A673 (cell line): ENCODE measurements at regions not wholly inside any gene's neighbourhood (a gene's known extent, or its start where the extent isn't known, plus 50 kb on each side); places are given as distances from the start of the nearest gene placed in this dataset.

ENCODE experiments used
- BruUV-seq: library from RNA; stranded (reverse); fragments of 400-500 nt; replicated peaks from 2 replicates; lab custom pipeline; 2021; lab: Mats Ljungman, UMichigan
- CTCF ChIA-PET: fragments of 300-600 bp; sonication (Branson Sonifier 250); formaldehyde crosslinking; loops from one replicate; lab custom pipeline; 2022; ENCODE audit warnings: antibody characterized with exemption; lab: Charles Lee
- POLR2A ChIA-PET: fragments of 300-600 bp; sonication (Branson Sonifier 250); formaldehyde crosslinking; loops from one replicate; lab custom pipeline; 2022; ENCODE audit warnings: antibody characterized with exemption; ENCODE audit not compliant: low non-redundant PET; lab: Charles Lee
- DNase-seq: peaks from one replicate; pipeline ENCODE4 v3.0.0-alpha.2; 2015; ENCODE audit warnings: low spot score
- H3K27ac ChIP-seq: fragments of 200-600 bp; sonication (generic); 2 replicates; pipeline ENCODE4 v1.5.1; 2016; ENCODE audit warnings: mixed run types, low read depth, mild to moderate bottlenecking, mixed read lengths, antibody characterized with exemption, low read length; ENCODE audit not compliant: poor library complexity, severe bottlenecking
- H3K27me3 ChIP-seq: fragments of 200-600 bp; sonication (generic); replicated peaks from 2 replicates; pipeline ENCODE4 v1.6.1; 2017; ENCODE audit warnings: mixed run types, low read depth, mild to moderate bottlenecking, mixed read lengths, antibody characterized with exemption, low read length; ENCODE audit not compliant: insufficient read depth, poor library complexity
- H3K36me3 ChIP-seq: fragments of 200-600 bp; sonication (generic); 2 replicates; pipeline ENCODE4 v1.6.1; 2016; ENCODE audit warnings: mixed run types, mild to moderate bottlenecking, mixed read lengths, antibody characterized with exemption, low read length; ENCODE audit not compliant: insufficient read depth, poor library complexity, severe bottlenecking
- H3K4me1 ChIP-seq: fragments of 200-600 bp; sonication (generic); 2 replicates; pipeline ENCODE4 v1.6.1; 2017; ENCODE audit warnings: mixed run types, mild to moderate bottlenecking, mixed read lengths, antibody characterized with exemption, low read length; ENCODE audit not compliant: insufficient read depth, poor library complexity, severe bottlenecking
- H3K4me3 ChIP-seq: fragments of 200-600 bp; sonication (generic); 2 replicates; pipeline ENCODE4 v1.5.1; 2016; ENCODE audit warnings: low read depth, mixed run types, mild to moderate bottlenecking, mixed read lengths, low read length; ENCODE audit not compliant: poor library complexity, severe bottlenecking
- H3K9me3 ChIP-seq: fragments of 200-600 bp; sonication (generic); 2 replicates; pipeline ENCODE4 v1.6.1; 2016; ENCODE audit warnings: mixed run types, low read depth, mild to moderate bottlenecking, mixed read lengths, antibody characterized with exemption, low read length; ENCODE audit not compliant: poor library complexity, severe bottlenecking
- EZH2 ChIP-seq: fragments of 200-600 bp; sonication (generic); IDR thresholded peaks from 2 replicates; pipeline ENCODE4 v1.6.1; 2017; ENCODE audit warnings: borderline replicate concordance, low read depth, mild to moderate bottlenecking, mixed read lengths, antibody characterized with exemption, low read length; ENCODE audit not compliant: poor library complexity, severe bottlenecking
- intact Hi-C: fragments of 100-400 bp; cut with micrococcal nuclease; formaldehyde crosslinking; loops from one replicate; pipeline ENCODE4 v1.10.0; 2022; ENCODE audit not compliant: unreplicated experiment
- TF ChIP-seq, protein P1 (sequence below): fragments of 300-800, 200-600 bp; sonication (generic); conservative IDR thresholded peaks from 2 replicates; pipeline ENCODE4 v1.5.1; 2017; ENCODE audit warnings: low read depth, mild to moderate bottlenecking, antibody characterized with exemption, low read length, moderate library complexity, mixed read lengths

- Histone ChIP-seq H3K4me1 (no peaks in the 10 kb centered on the region), H3K9me3 (no peaks in the 10 kb centered on the region), H3K27ac (no peak overlapping the region), H3K4me3 (no peak overlapping the region), H3K36me3 (no peaks in the 10 kb centered on the region), H3K27me3 (no peaks in the 10 kb centered on the region)
- ChIA-PET CTCF (no interaction called here), POLR2A (no interaction called here)
- TF ChIP-seq EZH2 = no peak
- TF ChIP-seq, protein P1, sequence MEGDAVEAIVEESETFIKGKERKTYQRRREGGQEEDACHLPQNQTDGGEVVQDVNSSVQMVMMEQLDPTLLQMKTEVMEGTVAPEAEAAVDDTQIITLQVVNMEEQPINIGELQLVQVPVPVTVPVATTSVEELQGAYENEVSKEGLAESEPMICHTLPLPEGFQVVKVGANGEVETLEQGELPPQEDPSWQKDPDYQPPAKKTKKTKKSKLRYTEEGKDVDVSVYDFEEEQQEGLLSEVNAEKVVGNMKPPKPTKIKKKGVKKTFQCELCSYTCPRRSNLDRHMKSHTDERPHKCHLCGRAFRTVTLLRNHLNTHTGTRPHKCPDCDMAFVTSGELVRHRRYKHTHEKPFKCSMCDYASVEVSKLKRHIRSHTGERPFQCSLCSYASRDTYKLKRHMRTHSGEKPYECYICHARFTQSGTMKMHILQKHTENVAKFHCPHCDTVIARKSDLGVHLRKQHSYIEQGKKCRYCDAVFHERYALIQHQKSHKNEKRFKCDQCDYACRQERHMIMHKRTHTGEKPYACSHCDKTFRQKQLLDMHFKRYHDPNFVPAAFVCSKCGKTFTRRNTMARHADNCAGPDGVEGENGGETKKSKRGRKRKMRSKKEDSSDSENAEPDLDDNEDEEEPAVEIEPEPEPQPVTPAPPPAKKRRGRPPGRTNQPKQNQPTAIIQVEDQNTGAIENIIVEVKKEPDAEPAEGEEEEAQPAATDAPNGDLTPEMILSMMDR = no peak
- DNase-seq = no peak
- BruUV-seq = no TSS peak
- intact Hi-C loops = no loop called here
Measured at GRCh38 chr5:89712134-89712700, 697.3 kb downstream of the CETN3 start.

DNA sequence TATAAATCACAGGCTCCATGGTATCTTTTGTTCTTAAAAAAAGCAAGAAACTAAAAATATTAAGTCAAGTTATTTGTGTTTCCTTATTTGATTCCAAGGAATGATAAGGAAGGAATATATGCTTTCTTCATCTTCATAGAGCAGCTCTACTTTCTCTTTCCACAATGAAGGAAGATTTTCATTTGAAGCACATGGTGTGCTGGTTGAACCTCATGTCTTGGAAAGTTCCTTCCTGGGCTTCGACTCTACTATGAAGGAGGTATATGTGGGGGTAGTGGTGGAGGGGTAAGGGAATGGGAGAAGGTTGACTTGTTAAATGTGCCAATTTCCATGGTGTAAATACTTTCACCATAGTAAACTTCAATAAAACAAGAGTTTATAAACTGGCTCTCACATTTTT lies 698.0 kb downstream of the CETN3 start:
- intact Hi-C loops = no loop called here
- H3K36me3 ChIP-seq = no peaks in the 10 kb centered on the region
- H3K27me3 ChIP-seq = no peaks in the 10 kb centered on the region
- no TSS peak for BruUV-seq
- no peaks in the 10 kb centered on the region for H3K9me3 ChIP-seq
- no peak for DNase-seq
- TF ChIP-seq, protein P1 = no peak
- no peak for TF ChIP-seq EZH2
- no peaks in the 10 kb centered on the region for H3K4me1 ChIP-seq
- H3K4me3 ChIP-seq = no peak overlapping the region
- CTCF ChIA-PET = no interaction called here
- H3K27ac ChIP-seq = no peak overlapping the region
- POLR2A ChIA-PET = no interaction called here

GRCh38 chr5:89710006-89710405 lies 699.5 kb downstream of the CETN3 start:
- H3K4me1 ChIP-seq = no peaks in the 10 kb centered on the region
- no TSS peak for BruUV-seq
- no peaks in the 10 kb centered on the region for H3K9me3 ChIP-seq
- H3K27me3 ChIP-seq = no peaks in the 10 kb centered on the region
- TF ChIP-seq EZH2 = no peak
- TF ChIP-seq, protein P1 = no peak
- ChIA-PET CTCF (no interaction called here), POLR2A (no interaction called here)
- DNase-seq = no peak
- H3K27ac ChIP-seq = no peak overlapping the region
- no peak overlapping the region for H3K4me3 ChIP-seq
- no peaks in the 10 kb centered on the region for H3K36me3 ChIP-seq
- intact Hi-C loops = no loop called here
